ENCODE measurements at regions not wholly inside any gene's neighbourhood (a gene's known extent, or its start where the extent isn't known, plus 50 kb on each side); places are given as distances from the start of the nearest gene placed in this dataset.

DNA sequence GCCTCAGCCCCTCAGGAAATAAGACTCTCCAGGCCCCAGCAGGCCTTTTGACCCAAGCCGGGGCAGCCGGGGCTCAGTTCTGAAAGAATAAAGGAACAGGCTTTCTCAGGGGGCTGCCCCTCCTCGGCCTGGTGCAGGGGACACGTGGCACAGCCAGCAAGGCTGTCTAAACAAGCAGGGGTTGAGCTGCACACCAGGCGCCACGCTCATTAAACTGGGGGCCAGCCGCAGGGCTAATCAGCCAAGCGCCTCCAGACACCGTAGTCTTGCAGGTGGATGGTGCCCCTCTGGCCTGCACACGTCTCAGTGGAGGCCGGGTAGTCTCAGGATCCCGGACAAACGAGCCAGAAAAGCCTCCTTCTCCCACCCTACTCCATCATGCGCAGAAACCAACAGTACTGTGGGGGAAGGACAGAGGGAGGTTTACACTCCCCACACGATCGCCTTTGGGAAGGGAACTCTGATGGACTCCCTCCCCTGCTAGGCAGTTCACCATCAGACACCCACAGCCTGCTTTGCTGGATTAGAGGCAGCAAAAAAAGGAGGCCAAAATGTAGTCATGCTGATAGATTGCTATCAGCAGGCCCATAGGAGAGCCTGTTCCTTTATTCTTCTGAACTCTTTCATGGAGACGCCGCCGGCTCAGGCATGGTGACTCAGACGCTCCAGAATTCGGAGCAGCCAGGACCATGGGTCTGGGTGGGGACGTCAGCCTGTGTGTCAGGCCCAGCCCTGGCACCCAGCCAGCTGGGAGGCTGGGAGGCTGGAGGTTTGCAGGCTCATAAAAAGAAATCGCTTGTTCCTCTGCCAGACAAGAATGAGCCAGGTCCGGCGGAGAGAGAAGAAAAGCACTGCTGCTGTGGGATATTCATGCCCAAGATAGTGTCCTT is 342.4 kb downstream of the BCOR start:
- no peak for DNase-seq

DNA sequence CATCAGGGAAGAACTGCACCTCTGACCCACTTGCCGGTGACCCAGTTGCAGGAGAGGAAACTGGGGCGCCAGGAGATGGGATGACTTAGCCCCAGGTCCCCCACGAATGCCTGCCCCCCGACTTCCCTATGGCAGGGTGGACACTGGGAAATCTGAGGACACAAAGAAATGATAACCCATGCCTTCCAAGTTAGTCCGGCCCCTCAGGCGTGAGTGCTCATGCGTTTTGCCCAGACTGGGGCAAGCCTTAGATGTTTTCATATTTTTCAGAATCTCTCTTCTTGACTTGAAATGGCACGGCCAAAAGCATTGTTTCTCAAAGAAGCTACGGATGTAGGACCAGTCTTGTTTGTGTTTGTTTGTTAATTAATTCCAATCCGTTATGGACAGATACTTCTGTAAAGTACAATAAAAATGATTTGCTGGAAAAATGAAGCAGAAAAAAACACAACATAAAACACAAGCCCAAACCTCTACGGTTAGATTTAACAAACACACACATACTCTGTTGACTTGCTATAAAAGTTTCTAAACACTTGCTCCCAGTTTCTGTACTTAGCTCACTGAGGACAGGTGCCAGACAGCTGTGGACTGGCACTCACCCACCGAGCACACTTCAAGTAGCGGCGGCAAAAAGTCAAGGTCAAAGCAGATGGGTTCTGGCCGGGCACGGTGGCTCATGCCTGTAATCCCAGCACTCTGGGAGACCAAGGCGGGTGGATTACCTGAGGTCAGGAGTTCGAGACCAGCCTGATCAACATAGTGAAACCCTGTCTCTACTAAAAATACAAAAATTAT is 341.5 kb downstream of the BCOR start:
- DNase-seq = no peak

DNA sequence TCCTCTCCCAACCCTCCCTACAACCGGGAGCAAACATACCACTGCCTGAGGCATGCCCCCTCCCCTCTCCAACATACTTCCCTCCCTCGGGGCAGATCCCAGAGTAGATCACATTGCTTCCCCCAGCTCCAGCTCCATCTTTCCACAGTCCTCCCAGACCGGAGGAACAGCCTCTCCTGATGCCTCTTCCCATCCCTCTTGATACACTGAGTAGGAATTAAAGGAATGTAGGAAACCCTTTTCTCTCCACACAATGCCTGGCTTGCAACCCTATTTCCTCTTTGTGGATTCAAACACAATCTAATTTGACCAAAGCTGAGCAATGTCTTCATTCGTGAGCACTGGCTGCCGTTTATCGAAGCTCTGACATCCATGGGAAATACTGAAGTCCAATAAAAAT is 339.8 kb downstream of the BCOR start:
- DNase-seq = no peak

DNA sequence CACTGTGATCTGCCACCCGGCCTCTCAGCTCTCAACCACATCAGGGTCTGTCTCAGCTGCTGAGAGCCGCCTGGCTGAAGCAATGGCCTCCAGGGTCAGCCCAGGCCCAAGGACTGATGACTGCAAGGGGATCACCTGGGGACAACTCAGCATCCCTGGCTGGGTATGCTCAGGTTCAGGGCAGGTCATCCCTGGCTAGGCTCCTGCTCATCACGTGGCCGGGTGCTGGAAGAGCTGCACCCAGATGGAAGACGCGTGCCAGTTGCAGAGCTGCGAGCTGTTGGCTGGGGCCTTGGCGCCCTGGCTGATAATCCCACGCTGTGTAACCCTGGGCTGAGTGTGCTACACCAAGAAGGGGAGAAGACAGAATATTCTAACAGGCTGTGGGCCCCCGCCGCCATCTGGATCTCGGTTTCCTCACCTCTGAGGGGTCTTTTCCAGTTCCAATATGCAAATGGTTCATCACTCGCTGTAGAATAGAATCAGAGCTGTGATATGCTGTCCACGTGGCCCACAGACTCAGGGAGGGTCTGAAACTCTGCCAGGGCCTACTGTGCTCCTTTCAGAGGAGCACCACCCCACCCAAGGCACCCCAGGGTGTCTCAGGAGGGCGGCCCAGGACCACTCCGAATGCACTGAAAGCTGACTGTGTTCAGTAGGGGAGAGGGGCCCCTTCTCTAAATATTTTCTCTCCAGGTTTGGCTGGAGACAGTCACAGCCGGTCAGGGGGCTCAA is 338.8 kb downstream of the BCOR start:
- DNase-seq = no peak

DNA sequence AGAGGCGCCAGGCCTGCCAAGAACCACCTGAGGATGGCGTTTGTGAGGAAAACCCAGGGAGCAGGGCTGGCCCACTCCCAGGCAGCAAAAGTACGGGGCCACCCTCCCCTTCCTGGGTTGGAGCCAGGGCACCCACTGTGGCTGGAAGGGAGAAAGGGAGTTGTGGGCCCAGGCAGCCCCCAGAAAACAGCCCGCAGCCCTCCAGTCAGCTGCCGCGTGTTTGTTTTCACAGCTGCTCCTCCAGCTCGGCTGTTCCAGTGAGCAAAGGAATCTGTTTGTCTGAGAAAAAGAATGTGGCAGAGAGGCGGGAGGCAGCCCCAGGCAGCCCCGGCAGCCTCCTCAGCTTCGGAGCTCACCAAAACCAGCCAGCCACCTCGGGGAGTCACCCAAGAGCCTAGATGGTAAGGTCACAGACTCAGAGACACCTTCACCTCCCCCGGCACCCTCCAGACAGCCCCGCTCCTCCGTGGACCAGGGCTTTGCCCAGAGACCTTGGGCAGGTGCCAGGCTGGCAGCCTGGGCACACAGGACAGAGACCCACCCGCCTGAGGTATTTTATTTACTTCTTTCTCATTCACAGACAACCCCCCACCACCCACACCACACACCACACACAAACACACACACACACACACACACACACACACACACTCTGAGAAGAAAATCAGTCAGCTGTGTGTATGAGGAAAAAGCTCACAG is 338.1 kb downstream of the BCOR start:
- DNase-seq = no peak

DNA sequence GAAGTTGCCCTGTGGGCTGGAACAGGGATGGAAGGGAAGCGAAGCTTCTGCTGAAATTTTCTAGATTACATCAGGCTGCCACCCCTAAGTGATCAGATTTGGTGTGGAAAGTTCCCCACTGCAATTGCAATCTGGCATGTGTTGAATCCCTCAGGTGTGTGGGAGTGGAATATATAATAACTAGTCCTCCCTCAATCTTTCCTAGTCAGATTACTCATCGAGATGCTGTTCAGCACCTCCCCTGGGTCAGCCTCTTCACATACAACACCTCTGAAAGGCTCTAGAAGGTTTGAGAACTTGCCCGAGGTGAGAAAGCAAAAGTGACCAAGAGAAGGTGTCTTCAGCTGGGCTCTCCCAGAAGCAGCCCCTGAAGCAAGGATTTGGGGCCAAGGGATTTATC is 336.8 kb downstream of the BCOR start:
- DNase-seq = no peak

DNA sequence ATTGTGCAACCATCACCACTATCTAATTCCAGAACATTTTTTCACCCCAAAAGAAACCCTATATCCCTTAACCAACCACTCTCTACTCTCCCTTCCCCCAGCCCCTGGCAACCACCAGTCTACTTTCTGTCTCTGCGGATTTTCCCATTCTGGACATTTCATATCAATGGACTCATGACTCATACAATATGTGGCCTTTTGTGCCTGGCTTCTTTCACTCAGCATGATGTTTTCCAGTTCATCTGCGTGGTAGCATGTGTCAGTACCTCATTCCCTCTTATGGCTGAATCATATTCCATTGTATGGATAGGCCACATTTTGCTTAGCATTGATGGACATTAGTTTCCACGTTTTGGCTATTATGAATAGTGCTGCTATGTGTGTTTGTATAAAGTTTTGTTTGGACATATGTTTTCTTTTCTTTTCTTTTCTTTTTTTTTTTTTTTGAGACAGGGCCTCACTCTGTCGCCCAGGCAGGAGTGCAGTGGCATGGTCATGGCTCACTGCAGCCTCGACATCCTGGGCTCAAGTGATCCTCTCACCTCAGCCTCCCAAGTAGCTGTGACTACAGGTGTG is 335.4 kb downstream of the BCOR start:
- DNase-seq = no peak

DNA sequence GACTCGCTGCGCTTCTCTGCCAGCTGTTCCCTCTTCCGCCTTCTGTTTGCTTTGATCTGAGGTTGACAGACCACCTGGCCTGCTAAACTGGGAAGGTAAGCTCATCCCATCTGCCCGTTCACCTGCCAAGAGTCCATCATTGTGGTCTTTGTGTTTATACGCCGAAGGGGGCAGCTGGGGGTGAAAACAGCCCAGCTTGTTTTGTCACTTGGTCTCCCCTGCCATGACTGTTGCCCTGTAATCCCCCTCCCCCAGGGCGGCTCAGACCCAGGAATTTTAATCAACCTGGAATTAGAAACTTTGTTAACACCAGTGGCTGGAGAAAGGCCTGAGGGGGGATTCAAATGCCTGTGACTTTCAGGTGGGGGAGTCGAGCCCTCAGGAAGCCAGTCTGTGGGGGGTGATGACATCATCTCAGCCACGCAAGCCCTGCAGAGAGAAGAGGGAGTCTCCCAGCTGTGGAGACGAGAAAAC is 333.3 kb downstream of the BCOR start:
- no peak for DNase-seq

DNA sequence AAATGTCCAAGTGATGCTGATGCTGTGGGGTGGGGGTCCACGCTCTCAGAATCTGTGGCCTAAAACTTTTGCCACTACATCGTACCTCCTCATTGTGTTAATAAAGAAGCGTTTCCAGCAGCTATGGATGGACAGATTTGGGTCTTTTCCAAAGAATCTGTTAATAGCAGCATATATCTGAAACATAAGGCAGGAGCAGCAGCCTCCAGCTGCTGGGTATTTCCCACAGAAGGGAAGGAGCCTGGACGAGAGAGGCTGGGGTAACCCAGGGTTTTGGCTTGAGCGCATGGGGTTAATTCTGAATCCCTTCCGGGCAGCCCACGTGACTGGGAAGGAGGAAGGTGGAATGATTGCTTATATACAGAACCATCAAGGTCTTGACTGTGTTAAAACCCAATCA is 332.4 kb downstream of the BCOR start:
- no peak for DNase-seq

DNA sequence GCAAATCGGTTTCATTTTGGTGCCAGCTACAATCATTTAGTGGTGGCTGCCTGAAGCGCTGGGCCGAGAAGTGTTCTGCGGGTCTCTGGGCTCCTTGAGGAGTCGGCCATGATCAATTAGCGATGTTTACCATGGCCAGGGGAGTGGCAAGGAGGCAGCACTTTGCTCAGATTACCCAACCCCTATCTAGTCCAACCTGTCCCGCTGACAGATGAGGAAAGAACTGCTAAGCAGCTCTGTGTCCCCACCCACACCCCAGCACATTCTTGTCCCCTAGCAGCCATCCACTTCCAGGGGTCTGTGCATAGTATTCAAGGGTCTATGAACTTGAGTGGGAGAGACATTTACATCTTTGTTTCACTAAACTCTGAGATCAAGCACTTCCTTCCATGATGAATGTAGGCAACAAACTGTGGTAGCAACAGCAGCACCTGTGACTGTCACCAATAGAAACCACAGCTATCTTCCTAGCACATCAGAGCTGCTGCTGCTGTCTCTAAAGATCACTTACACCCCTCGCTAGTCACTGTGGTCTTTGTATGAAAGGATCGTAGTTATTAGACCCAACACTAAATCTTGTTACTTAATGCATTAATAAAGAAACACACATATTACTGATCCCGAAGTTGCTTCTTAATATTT is 331.6 kb downstream of the BCOR start:
- DNase-seq = no peak

DNA sequence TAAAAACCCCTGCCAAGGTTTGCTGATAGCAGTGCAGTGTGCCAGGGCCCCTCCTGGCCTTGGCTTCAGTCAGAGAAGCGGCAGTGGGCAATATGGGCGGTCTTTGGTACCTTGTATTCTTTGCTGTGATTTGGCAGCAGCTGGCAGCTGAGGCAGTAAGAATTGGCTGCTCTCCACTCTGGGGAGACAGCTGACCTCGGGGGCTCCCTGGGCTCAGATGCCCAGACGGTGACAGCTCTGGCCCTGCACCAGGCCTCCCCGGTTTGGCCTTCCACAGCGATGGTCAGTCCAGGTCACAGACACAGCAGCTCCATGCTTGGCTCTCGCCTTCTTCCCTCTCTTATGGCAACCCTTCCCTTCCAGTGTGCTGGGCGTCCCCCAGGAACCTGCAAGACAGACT is 330.9 kb downstream of the BCOR start:
- DNase-seq = no peak

DNA sequence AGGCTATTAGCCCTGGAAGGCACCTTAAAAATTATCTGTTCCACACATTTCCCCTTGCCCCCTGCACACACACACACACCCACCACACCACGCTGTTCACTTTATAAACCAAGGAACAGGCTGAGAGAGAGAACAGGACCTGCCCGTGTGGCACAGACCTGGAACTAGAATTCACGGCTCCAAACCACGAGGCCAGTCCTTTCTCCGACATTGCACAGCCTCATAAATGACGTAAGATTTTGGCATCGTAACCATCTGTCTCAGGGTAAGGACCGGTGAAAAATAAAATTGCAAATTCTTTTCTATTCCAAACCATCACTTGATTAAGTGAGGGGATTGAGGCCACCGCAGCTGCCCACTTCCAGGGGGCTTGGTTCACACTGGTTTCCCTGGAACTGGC is 330.3 kb downstream of the BCOR start:
- DNase-seq = no peak

DNA sequence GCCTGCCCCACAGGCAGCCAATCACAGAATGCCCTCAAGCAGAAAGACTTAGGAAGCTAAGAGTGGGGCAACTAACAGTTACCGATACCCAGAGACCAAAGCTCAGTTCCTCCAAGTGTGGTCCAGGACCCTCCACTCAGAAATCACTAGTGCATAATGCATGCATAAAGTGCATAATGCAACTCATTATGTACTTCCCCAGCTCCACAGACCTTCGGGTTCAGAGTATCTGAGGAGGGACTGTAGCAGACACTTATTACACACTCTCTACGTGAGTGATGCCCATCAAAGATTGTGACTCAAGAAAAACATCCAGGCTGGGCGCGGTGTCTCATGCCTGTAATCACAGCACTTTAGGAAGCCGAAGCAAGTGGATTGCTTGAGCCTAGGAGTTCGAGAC is 328.0 kb downstream of the BCOR start:
- DNase-seq = no peak

DNA sequence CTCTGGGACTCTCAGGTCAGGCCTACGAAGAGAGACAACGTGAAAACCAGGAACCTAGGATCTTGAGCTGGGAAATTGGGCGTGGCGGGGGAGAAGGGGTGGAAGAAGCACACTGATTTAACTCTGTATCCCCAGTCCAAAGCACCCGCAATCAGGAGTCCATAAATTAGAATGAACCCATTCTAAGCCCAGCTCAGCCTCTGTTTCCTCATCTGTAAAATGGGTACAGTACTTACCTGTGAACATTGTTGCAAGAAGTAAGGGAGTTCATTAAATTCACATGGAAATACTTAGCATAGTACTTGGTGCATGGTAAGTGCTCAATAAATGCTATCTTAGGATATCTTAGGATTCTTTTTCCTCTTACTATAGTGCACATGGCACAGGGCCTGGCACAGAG is 326.7 kb downstream of the BCOR start:
- DNase-seq = no peak

DNA sequence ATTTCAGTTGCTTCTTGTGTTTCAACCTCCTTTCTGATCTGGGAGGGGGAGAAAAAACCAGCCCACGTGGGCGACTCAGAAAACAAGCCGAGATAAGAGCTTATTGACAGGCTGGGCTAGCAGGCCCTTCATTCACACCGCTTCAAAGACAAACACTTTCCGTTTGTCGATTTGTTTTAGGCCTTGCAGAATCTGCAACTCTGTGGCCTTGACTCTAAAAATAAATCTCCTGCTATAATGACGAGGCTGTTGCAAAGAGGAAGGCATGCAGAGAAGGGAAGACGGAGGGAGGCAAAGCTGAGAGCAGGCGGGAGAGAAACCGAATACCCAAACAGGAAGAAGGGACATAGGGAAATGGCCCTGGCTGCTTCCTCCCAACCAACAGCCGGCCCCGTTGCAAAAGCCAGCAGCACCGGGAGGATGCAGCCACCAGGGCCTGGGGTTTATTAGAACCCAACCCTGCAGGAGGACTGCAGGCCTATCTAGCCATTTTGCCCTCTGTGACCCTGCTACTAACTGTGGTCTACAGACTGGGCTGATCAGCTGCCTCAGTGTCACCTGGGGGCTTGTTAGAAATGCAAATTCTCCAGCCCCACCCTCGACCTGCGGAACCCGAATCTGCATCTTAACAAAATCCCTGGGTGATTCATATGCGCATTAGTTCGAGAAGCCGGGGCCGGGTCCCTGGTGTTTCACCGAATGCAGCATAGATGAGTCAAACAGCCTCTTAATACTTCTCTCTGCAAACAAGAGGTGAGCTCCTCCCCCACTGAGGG is 325.5 kb downstream of the BCOR start:
- DNase-seq = peak; percentile 55 to 58

DNA sequence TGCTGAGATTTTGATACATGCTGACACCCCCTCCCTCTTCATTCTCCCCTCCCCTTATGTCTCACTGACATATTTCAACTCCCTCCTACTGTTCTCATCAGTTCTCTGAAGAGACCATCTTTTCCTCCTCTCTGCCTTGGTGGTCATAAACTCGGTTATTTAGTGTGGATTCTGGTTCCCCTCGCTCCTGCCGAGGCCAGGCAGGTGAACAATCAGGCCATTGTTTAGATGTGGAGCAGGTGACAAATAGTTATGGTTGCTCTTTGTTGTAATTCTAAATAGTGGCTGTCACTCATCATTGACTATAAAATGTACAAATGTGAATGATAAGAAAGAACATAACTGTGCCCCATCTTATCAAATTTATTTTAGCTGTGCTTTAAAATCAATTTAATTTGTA is 324.6 kb downstream of the BCOR start:
- DNase-seq = no peak

DNA sequence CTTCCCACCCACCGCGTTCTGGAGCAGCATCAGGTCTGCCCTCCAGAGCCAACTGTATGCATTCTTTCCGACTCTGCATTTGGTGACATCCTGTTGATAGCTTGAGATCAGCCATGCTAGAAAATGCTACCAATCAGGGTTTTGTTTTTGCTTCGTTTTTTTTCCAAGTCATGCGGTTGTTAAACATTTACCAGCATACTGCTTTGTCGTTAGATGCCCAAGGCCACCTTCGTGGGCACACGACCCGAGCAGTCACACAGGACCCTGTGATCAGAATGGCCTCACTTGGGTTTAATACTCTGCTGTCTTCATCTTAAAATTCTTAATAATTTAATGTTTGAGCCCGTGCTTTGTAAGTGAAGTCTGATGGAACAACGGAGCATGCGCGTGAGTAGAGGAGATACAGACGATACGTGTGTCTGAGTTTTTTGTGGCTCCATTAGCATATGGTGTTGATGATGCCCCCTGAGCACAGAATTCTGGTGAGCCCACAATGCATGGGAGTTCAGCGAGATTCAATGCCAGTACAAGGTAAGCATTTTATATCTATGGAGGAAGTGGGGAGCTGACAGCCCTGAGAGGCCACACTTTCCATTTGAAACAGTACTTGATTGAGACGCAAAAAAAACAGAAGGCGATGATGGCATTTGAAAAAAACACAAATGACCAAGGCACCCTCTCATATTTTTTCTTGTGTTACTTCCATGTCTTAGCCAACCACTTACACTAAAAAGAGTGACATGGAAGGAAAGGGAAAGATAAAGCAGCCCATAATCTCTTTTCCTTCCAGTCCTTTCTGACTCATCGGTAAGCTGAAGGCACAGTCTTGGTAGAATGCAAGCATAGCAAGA is 323.6 kb downstream of the BCOR start:
- peak; percentile 9 to 15 for DNase-seq

DNA sequence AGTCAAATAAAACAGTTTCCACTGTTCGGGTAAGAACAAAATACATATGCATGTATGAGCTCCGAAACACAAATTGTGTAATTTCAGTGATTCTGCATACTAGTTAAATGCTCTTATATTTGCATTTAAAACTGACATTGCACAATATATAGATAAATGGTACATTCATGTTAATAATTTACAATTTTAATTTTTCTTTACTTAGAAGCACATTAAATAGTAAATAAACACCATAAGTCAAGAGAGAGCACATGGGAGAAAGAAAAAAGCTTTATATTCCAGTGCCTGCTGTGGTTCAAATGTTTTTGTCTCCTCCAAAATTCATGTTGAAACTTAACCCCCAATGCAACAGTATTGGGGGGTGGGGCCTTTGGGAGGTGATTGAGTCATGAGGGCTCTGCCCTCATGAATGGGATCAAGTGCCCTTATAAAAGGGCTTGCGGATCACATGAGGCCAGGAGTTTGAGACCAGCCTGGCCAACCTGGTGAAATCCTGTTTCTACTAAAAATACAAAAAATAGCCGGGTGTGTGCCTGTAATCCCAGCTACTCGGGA is 322.9 kb downstream of the BCOR start:
- DNase-seq = no peak

DNA sequence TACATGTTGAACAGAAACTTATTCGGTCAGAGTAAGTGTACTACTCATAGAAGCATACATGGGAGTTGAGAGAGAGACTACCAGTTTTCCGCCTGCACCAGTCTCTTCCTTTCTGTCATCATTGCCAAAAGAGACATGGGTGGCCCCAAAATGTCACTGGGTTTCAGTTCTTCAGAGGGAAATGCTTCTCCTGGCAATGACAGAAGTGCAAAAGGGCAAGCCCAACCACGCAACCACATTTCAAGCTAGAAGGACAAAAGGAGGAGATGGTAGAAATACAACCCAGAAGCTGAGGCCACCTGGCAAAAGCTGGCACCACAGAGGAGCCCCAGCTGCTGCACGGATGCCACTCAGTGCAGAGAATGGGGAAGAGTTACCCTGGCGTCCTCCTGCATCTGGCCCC is 320.1 kb downstream of the BCOR start:
- peak in 1 of 2 experiments; percentile 5 for DNase-seq

All from activated CD4-positive, alpha-beta T cell treated with anti-CD3 and anti-CD28 coated beads, Interleukin-2, amount 50 U/mL, for 4 hours (primary cell).